ENCODE measurements at regions not wholly inside any gene's neighbourhood (a gene's known extent, or its start where the extent isn't known, plus 50 kb on each side); places are given as distances from the start of the nearest gene placed in this dataset.

DNA sequence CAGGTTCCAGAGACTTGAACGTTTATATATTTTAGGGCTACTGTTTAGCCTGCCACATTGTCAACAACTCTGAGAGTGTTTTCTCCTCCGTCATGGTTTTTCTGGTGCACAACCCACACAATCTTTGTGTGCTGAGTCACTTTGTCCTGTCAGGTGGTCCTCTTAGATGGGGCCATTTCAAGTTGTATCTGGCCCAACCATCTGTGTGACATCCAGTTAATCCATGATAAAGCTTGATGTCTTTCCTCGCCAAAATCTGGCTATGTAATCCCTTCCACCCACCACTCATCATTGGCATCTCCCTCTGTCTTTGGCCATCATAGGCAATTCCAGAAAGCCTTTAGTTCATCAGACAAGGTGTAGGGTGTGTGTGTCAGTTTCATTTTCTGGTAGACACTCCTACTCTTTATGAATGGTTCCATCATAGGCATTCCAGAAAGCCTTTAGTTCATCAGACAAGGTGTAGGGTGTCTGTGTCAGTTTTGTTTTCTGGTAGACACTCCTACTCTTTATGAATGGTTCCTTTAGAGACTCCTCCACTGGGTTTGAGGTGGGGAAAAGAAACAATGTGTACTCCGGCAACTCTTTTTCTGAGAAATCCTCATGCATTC is 282.0 kb upstream of the ACTBL2 start:
- Mint-ChIP-seq H3K4me1 (ENCODE audit: low read depth) (no peaks in the 10 kb centered on the region), H3K27me3 (ENCODE audit: low read depth) (no peaks in the 10 kb centered on the region), H3K9me3 (no peaks in the 10 kb centered on the region), H3K4me3 (no peak overlapping the region), H3K36me3 (ENCODE audit: low read depth) (no peaks in the 10 kb centered on the region), H3K27ac (no peak overlapping the region)
- DNase-seq (ENCODE audit: low spot score), result no peak

DNA sequence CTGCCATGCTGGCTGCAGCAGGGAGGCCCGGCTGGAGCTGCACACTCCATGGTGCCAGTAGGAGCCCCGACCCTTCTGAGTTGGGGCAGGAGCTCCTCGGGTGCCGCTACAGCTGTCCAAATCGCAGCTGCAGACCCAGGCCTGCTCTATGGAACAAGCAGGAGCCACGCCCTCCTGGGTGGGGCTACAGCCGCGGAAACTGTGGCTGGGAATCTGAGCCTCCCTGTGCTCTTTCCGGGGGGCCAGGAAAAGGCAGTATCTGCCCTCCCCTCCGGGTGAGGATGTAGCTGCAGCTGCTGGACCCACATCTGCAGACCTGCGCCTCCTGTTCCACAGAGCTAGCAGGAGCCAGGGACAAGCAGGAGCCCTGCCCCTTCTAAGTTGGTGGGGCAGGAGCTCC is 278.9 kb upstream of the ACTBL2 start:
- Mint-ChIP-seq H3K27ac (no peak overlapping the region), H3K27me3 (ENCODE audit: low read depth) (no peaks in the 10 kb centered on the region), H3K9me3 (no peaks in the 10 kb centered on the region), H3K36me3 (ENCODE audit: low read depth) (no peaks in the 10 kb centered on the region), H3K4me3 (no peak overlapping the region), H3K4me1 (ENCODE audit: low read depth) (no peaks in the 10 kb centered on the region)
- no peak for DNase-seq (ENCODE audit: low spot score)

DNA sequence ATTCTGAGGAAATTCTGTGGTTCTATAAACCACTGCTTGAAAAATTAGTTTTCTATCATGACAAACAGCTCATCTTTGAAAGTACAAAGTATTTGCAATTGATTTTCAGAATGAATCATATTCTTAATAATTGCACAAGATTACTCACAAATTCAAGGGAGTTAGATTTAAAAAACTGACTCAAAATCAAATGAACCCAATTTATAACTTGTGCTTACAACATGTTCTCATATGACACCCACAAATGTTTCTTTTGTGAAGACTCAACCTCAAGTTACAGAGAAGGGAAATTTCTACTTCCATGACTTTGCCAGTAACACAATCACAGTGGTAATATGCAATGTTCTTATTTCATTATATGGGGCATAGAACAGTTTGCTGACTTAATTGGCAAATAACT is 272.0 kb upstream of the ACTBL2 start:
- Mint-ChIP-seq H3K4me3 (no peak overlapping the region), H3K27me3 (ENCODE audit: low read depth) (no peaks in the 10 kb centered on the region), H3K36me3 (ENCODE audit: low read depth) (no peaks in the 10 kb centered on the region), H3K4me1 (ENCODE audit: low read depth) (no peaks in the 10 kb centered on the region), H3K9me3 (no peaks in the 10 kb centered on the region), H3K27ac (no peak overlapping the region)
- no peak for DNase-seq (ENCODE audit: low spot score)

DNA sequence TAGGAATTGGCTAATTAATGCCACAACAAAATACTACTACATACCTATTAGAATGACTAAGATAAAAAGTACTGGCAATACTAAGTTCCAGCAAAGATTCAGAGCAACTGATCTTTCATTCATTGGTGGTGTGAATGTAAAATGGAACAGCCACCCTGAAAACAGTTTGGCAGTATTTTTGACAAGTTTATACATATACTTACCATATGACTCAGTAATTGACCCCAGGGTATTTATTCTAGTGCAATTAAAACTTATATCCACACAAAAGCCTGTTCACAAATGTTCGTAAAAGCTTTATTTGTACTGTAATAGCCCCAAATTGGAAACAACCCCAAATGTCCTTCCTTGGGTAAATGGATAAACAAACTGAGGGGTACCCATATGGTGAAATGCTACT is 270.8 kb upstream of the ACTBL2 start:
- Mint-ChIP-seq H3K27ac (no peak overlapping the region), H3K27me3 (ENCODE audit: low read depth) (no peaks in the 10 kb centered on the region), H3K36me3 (ENCODE audit: low read depth) (no peaks in the 10 kb centered on the region), H3K4me3 (no peak overlapping the region), H3K4me1 (ENCODE audit: low read depth) (no peaks in the 10 kb centered on the region), H3K9me3 (no peaks in the 10 kb centered on the region)
- no peak for DNase-seq (ENCODE audit: low spot score)

DNA sequence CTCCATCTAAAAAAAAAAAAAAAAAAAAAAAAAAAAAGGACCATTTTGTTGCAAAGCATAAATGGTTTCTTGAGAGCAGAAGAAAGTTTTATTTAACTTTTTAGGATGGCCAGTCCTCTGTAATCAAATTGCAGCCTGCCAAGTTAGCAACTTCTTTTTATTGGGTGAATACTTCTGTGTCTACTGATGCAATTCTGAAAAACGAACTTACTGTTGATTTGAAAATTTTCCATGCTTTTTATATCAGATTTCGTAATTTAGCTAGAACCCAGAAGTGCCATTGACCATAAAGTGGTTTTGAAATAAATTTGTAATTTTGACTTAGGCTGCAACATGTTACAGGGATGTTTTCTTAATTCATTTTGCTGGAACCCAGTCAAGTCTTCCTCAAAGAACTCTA is 269.1 kb upstream of the ACTBL2 start:
- Mint-ChIP-seq H3K9me3 (no peaks in the 10 kb centered on the region), H3K27ac (no peak overlapping the region), H3K4me1 (ENCODE audit: low read depth) (no peaks in the 10 kb centered on the region), H3K36me3 (ENCODE audit: low read depth) (no peaks in the 10 kb centered on the region), H3K4me3 (no peak overlapping the region), H3K27me3 (ENCODE audit: low read depth) (no peaks in the 10 kb centered on the region)
- no peak for DNase-seq (ENCODE audit: low spot score)

DNA sequence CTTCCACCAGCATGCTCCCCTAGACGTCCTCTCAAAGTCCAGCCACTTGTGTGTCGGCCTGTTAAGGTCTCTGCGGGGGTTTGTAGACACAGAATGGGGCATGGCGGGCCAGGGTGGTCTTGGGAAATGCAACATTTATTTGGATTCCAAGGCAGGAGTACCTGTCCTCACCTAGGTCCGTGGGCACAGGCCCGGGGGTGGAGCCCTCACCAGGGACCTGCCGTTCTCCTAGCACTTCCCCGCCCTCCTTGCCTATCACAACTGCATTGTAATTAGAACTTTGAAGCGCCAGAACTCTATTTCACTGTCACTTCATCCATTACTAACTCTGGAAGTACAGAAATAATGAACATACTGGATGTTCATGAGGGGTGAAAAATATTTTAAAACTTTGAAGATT is 268.3 kb upstream of the ACTBL2 start:
- Mint-ChIP-seq H3K4me3 (no peak overlapping the region), H3K9me3 (no peaks in the 10 kb centered on the region), H3K27ac (no peak overlapping the region), H3K4me1 (ENCODE audit: low read depth) (no peaks in the 10 kb centered on the region), H3K36me3 (ENCODE audit: low read depth) (no peaks in the 10 kb centered on the region), H3K27me3 (ENCODE audit: low read depth) (no peaks in the 10 kb centered on the region)
- DNase-seq (ENCODE audit: low spot score), result no peak

DNA sequence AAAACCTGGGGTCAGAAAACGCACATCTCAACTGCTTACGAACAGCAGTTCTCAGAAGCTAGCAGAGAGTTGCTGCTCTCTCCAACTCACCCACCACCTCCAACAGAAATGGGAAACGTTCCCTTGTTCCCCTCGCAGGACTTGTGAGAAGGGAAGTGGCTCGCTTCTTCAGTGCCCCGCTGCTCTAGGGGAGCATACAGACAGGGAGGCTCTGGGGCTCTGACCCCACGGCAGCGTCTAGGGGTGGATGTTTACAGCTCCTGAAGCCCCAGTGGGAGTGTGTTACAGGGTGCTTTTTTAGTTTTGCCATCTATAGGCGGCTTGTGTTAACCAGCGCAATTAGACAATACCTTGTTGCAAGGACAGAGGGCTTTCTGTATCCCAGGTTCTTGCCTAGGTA is 267.7 kb upstream of the ACTBL2 start:
- Mint-ChIP-seq H3K36me3 (ENCODE audit: low read depth) (no peaks in the 10 kb centered on the region), H3K27me3 (ENCODE audit: low read depth) (no peaks in the 10 kb centered on the region), H3K4me1 (ENCODE audit: low read depth) (no peaks in the 10 kb centered on the region), H3K27ac (no peak overlapping the region), H3K9me3 (no peaks in the 10 kb centered on the region), H3K4me3 (no peak overlapping the region)
- DNase-seq (ENCODE audit: low spot score), result no peak

DNA sequence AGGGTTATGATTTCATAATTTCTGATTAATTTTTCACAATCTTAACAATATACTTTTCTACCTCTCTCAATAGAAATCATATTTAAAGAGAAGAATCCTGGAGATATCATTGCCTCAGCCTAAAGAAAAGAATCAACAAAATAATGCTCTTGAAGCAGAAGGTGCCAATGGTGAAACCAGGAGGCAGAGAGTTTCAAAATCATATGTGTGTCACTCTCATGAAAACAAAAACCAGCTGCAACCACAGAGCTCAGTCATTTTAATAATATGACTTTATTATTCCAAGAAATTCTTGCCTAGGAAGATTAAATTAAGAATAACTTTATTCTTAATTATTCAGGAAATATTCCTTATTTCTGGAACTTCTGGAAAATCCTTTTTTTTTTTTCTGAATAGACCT is 266.8 kb upstream of the ACTBL2 start:
- H3K36me3 Mint-ChIP-seq (ENCODE audit: low read depth), result no peaks in the 10 kb centered on the region
- H3K27ac Mint-ChIP-seq, result no peak overlapping the region
- H3K4me3 Mint-ChIP-seq, result no peak overlapping the region
- H3K9me3 Mint-ChIP-seq, result no peaks in the 10 kb centered on the region
- DNase-seq (ENCODE audit: low spot score), result no peak
- no peaks in the 10 kb centered on the region for H3K27me3 Mint-ChIP-seq (ENCODE audit: low read depth)
- H3K4me1 Mint-ChIP-seq (ENCODE audit: low read depth), result no peaks in the 10 kb centered on the region

DNA sequence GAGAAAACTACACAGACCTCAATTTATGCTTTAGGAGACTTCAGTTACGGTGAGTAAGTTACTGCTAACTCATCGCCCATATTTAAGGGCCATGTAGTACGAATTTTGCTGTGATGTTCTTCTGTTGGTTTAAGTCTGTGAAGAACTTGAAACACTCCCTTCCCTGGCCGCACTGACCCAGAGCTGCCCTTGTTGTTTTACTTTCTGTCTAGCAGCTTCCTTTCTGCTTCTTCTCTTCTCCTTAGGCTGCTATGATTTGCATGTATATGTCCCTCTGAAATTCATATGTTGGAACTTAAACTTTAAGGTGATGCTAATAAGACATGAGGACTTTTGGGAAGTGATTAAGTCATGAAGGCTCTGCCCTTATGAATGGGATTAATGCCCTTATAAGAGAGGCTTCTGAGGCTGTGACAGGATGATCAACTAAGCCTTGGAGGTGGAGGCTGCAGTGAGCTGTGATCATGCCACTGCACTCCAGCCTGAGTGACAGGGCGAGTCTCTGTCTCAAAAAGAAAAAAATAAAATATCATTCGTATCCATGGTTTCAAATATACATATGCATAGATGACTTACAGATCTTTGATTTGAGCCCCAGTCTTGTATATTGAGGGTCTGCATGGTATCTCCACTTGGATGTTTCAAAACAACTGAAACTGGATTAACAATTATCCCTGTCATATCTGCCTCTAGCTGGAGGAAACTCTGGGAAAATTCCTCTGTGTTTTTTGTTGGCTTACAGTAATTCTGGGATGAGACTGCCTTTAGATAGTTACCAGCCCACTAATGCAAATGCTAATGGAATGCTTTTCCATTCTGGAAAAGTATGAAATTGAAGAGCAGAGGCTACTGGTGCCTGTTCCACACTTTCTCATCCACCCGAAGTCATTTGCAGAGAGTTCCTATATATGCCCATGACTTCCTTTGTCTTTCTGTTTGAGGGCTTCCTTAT is 263.4 kb upstream of the ACTBL2 start:
- no peak for DNase-seq (ENCODE audit: low spot score)

DNA sequence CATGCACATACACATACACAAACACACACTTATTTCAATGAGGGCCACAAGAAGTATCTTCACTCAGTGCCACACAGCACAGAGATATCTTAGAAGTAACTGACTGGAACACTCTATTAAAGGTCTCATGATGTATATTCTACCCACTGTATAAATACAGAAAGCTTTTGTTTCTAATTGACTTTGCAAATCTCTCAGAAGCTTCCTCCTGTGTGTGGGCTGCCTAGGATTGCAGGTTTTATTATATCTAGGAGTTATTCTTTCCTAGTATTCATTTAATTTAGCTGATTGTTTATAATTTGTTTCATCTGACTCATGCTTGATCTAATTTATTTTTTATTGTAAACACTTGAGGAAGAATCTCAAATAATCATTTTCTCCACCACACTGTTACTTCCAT is 262.4 kb upstream of the ACTBL2 start:
- no peak overlapping the region for H3K4me3 Mint-ChIP-seq
- no peak for DNase-seq (ENCODE audit: low spot score)
- no peaks in the 10 kb centered on the region for H3K27me3 Mint-ChIP-seq (ENCODE audit: low read depth)
- H3K36me3 Mint-ChIP-seq (ENCODE audit: low read depth), result no peaks in the 10 kb centered on the region
- no peak overlapping the region for H3K27ac Mint-ChIP-seq
- H3K4me1 Mint-ChIP-seq (ENCODE audit: low read depth), result no peaks in the 10 kb centered on the region
- H3K9me3 Mint-ChIP-seq, result no peaks in the 10 kb centered on the region

More for the DNA sequence above, 263.4 kb upstream of the ACTBL2 start:
- Mint-ChIP-seq H3K27me3 (ENCODE audit: low read depth) (no peaks in the 10 kb centered on the region), H3K4me1 (ENCODE audit: low read depth) (no peaks in the 10 kb centered on the region), H3K36me3 (ENCODE audit: low read depth) (no peaks in the 10 kb centered on the region), H3K27ac (no peak overlapping the region), H3K9me3 (no peaks in the 10 kb centered on the region), H3K4me3 (no peak overlapping the region)

DNA sequence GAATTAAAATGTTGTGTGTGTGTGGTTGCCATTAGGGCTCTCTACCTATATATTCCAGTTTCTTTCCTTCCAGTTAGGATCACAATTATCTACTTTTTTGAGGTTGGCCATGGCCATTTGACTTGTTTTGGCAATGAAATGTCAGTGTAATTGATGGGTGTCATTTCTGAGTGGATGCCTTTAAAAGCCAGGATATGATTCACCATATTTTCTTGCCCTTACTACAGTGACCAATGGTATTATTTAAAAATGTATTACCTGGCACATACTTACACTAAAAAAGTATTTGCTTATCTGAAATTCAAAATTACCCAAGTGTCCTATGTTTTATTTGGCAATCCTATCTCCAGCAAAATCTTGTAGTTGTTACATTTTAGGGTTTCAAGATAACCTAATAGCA is 258.7 kb upstream of the ACTBL2 start:
- no peaks in the 10 kb centered on the region for H3K27me3 Mint-ChIP-seq (ENCODE audit: low read depth)
- H3K9me3 Mint-ChIP-seq, result no peaks in the 10 kb centered on the region
- H3K4me1 Mint-ChIP-seq (ENCODE audit: low read depth), result no peaks in the 10 kb centered on the region
- no peak for DNase-seq (ENCODE audit: low spot score)
- no peak overlapping the region for H3K4me3 Mint-ChIP-seq
- H3K27ac Mint-ChIP-seq, result no peak overlapping the region
- no peaks in the 10 kb centered on the region for H3K36me3 Mint-ChIP-seq (ENCODE audit: low read depth)

DNA sequence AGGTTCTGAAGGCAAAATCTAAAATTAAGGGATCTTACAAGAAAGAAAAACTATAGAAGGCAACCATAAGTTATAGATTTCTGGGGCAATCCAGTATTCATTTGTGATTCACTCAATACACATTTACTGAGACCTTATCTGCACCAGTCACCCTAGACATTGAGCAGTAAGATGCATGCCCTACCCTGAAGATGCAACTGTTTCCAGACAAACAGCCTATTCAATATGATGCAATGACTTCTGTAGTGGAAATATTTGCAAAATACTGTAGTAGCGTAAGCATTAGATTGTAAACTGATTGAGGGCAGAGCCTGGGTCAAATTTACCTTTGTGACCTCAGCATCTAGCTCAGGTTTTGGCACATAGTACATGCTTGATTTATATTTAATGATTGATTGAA is 256.2 kb upstream of the ACTBL2 start:
- no peaks in the 10 kb centered on the region for H3K9me3 Mint-ChIP-seq
- H3K4me1 Mint-ChIP-seq (ENCODE audit: low read depth), result no peaks in the 10 kb centered on the region
- no peaks in the 10 kb centered on the region for H3K27me3 Mint-ChIP-seq (ENCODE audit: low read depth)
- no peaks in the 10 kb centered on the region for H3K36me3 Mint-ChIP-seq (ENCODE audit: low read depth)
- no peak overlapping the region for H3K4me3 Mint-ChIP-seq
- no peak overlapping the region for H3K27ac Mint-ChIP-seq
- no peak for DNase-seq (ENCODE audit: low spot score)

DNA sequence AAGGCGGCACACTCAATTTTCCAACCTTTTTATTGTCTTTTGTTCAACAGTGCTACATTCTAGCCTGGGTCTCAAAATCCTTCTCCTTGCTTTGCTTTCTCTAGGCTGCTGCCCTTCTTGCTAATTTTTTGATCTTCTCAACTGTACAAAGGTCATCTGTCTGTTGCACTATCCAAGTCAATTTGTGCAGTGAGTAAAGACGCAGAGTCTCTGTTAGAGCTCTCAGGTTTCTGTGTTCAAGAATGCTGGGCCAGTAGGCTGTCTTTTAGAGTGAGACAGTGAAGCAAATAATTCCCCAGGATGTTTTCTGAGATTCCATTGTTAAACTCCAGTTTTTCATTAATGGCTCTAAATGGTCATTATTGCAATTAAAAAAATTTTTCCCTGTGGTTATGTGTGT is 255.7 kb upstream of the ACTBL2 start:
- no peaks in the 10 kb centered on the region for H3K36me3 Mint-ChIP-seq (ENCODE audit: low read depth)
- no peaks in the 10 kb centered on the region for H3K27me3 Mint-ChIP-seq (ENCODE audit: low read depth)
- H3K27ac Mint-ChIP-seq, result no peak overlapping the region
- H3K4me3 Mint-ChIP-seq, result no peak overlapping the region
- no peak for DNase-seq (ENCODE audit: low spot score)
- H3K9me3 Mint-ChIP-seq, result no peaks in the 10 kb centered on the region
- H3K4me1 Mint-ChIP-seq (ENCODE audit: low read depth), result no peaks in the 10 kb centered on the region

DNA sequence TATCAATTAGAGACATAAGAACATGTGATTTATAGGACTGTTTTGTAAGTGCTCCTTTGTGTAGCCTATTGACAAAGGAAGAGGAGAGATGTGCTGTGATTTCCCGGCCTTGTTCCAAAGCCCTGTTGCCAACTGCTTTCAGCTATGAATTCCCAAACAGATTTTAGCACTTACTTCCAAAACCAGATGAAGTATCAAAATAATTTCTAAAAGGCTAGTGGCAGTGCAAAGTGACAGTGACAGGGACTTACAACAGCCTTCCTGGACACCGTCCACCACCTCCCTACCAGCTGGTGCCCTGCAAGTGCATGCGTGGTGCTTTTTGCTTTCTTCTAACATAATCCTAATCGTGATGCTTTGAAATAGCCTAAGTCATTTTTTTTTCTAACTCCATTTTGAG is 254.1 kb upstream of the ACTBL2 start:
- no peak overlapping the region for H3K27ac Mint-ChIP-seq
- H3K27me3 Mint-ChIP-seq (ENCODE audit: low read depth), result no peaks in the 10 kb centered on the region
- H3K4me3 Mint-ChIP-seq, result no peak overlapping the region
- H3K36me3 Mint-ChIP-seq (ENCODE audit: low read depth), result no peaks in the 10 kb centered on the region
- no peaks in the 10 kb centered on the region for H3K9me3 Mint-ChIP-seq
- H3K4me1 Mint-ChIP-seq (ENCODE audit: low read depth), result no peaks in the 10 kb centered on the region
- no peak for DNase-seq (ENCODE audit: low spot score)
